WTC11 (cell line): ENCODE measurements at regions not wholly inside any gene's neighbourhood (a gene's known extent, or its start where the extent isn't known, plus 50 kb on each side); places are given as distances from the start of the nearest gene placed in this dataset.

Experiments
- ESRRA ChIP-seq: sonication (generic); formaldehyde crosslinking; IDR thresholded peaks from 2 replicates; pipeline ENCODE4 v1.8.1; 2022; ENCODE audit warnings: mild to moderate bottlenecking, missing genetic modification reagents, borderline replicate concordance
- FOXK1 ChIP-seq: sonication (generic); formaldehyde crosslinking; IDR thresholded peaks from 2 replicates; pipeline ENCODE4 v1.8.0; 2022; ENCODE audit warnings: mild to moderate bottlenecking, moderate library complexity, missing genetic modification reagents
- MXD4 ChIP-seq: fragments of 250-450 bp; sonication (Bioruptor Pico); IDR thresholded peaks from 2 replicates; pipeline ENCODE4 v1.8.0; 2021; ENCODE audit warnings: mild to moderate bottlenecking, moderate library complexity, borderline replicate concordance
- NR3C1 ChIP-seq: sonication (generic); formaldehyde crosslinking; conservative IDR thresholded peaks from 2 replicates; pipeline ENCODE4 v1.8.1; 2023; ENCODE audit warnings: low read depth, mild to moderate bottlenecking, missing genetic modification reagents
- SP1 ChIP-seq: sonication (generic); formaldehyde crosslinking; conservative IDR thresholded peaks from 2 replicates; pipeline ENCODE4 v1.8.1; 2022; ENCODE audit warnings: missing genetic modification reagents
- TEAD1 ChIP-seq: sonication (generic); formaldehyde crosslinking; IDR thresholded peaks from 2 replicates; pipeline ENCODE4 v1.8.0; 2022; ENCODE audit warnings: mild to moderate bottlenecking, missing genetic modification reagents
- ZNF416 ChIP-seq: fragments of 250-450 bp; sonication (Bioruptor Pico); IDR thresholded peaks from 2 replicates; pipeline ENCODE4 v1.9.0; 2021; ENCODE audit warnings: mild to moderate bottlenecking, inconsistent platforms
- TF ChIP-seq, protein P1 (sequence below): sonication (generic); formaldehyde crosslinking; IDR thresholded peaks from 2 replicates; pipeline ENCODE4 v1.8.0; 2022; ENCODE audit warnings: mild to moderate bottlenecking, missing genetic modification reagents

DNA sequence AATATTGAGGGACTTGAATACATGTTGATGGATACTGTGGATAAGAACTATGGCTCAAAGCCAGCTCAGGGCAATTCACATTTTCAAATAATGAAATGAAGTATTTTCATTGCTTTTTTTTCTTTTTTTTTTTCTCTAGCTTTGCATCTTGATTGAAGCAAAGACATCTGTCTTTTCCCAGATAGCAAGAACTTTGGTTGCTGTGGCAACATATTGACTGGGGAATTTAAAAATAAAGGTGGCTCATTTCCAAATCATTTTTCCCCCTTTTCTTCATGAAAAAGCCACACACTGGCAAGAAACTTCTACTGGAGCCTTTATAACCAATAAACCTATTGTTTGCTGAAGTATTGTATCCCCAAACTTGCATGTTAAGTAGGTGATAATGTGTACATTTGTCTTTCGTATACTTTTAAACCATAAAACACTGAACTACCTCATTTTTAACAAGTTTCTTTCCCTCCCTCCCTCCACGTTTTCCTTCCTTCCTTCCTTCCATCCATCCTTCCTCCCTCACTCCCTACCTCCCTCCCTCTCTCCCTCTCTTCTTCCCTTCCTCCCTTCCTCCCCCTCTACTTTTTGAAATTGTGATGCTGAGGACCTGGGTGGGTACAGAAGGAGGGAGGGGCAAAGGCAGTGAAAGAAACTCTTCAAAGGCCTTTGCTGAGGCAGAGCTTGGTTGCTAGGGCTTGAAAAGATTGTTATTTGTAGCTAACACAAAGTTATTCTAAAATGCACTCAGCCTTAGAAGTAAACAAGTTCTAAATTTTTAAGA lies 343.5 kb upstream of the SPRY2 start:
- TF ChIP-seq ESRRA: no peak
- TF ChIP-seq NR3C1 (CRISPR knock-in tag): no peak
- no peak for TF ChIP-seq FOXK1
- TF ChIP-seq TEAD1 (CRISPR knock-in tag): no peak
- TF ChIP-seq ZNF416 (CRISPR knock-in tag): no peak
- TF ChIP-seq, protein P1, sequence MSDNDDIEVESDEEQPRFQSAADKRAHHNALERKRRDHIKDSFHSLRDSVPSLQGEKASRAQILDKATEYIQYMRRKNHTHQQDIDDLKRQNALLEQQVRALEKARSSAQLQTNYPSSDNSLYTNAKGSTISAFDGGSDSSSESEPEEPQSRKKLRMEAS (CRISPR knock-in tag): no peak
- no peak for TF ChIP-seq MXD4 (CRISPR knock-in tag)
- no peak for TF ChIP-seq SP1 (CRISPR knock-in tag)
